ENCODE measurements at regions not wholly inside any gene's neighbourhood (a gene's known extent, or its start where the extent isn't known, plus 50 kb on each side); places are given as distances from the start of the nearest gene placed in this dataset.

- no peak for TF ChIP-seq CTCF (IDR thresholded peaks at IDR 0.05; ENCODE audit: insufficient read depth, low read depth, low read length, missing control alignments)
- DNase-seq (ENCODE audit: low read depth), result no peak
- no peak overlapping the region for H3K4me3 ChIP-seq (ENCODE audit: low read length)
Measured at GRCh38 chr13:67855741-67856238, 625.7 kb upstream of the PCDH9 start.

- no peak overlapping the region for H3K4me3 ChIP-seq (ENCODE audit: low read length)
- TF ChIP-seq CTCF (IDR thresholded peaks at IDR 0.05; ENCODE audit: insufficient read depth, low read depth, low read length, missing control alignments), result no peak
- DNase-seq (ENCODE audit: low read depth), result no peak
Measured at GRCh38 chr13:67854990-67855389, 624.9 kb upstream of the PCDH9 start.

GRCh38 chr13:67844574-67844973, 614.4 kb upstream of the PCDH9 start:
- no peak overlapping the region for H3K4me3 ChIP-seq (ENCODE audit: low read length)
- TF ChIP-seq CTCF (IDR thresholded peaks at IDR 0.05; ENCODE audit: insufficient read depth, low read depth, low read length, missing control alignments), result no peak
- peak; percentile 6 for DNase-seq (ENCODE audit: low read depth)

GRCh38 chr13:67841071-67841470, 610.9 kb upstream of the PCDH9 start:
- no peak for TF ChIP-seq CTCF (IDR thresholded peaks at IDR 0.05; ENCODE audit: insufficient read depth, low read depth, low read length, missing control alignments)
- no peak overlapping the region for H3K4me3 ChIP-seq (ENCODE audit: low read length)
- DNase-seq (ENCODE audit: low read depth), result no peak

- no peak overlapping the region for H3K4me3 ChIP-seq (ENCODE audit: low read length)
- DNase-seq (ENCODE audit: low read depth), result no peak
- TF ChIP-seq CTCF (IDR thresholded peaks at IDR 0.05; ENCODE audit: insufficient read depth, low read depth, low read length, missing control alignments), result no peak
Measured at GRCh38 chr13:67833564-67833963, 603.4 kb upstream of the PCDH9 start.

- no peak for DNase-seq (ENCODE audit: low read depth)
- no peak for TF ChIP-seq CTCF (IDR thresholded peaks at IDR 0.05; ENCODE audit: insufficient read depth, low read depth, low read length, missing control alignments)
- H3K4me3 ChIP-seq (ENCODE audit: low read length), result no peak overlapping the region
Measured at GRCh38 chr13:67829641-67830040, 599.5 kb upstream of the PCDH9 start.

- no peak overlapping the region for H3K4me3 ChIP-seq (ENCODE audit: low read length)
- no peak for TF ChIP-seq CTCF (IDR thresholded peaks at IDR 0.05; ENCODE audit: insufficient read depth, low read depth, low read length, missing control alignments)
- DNase-seq (ENCODE audit: low read depth), result no peak
Measured at GRCh38 chr13:67827992-67828391, 597.9 kb upstream of the PCDH9 start.

Measured in epithelial cell of esophagus (primary cell).